Activated CD8-positive, alpha-beta T cell treated with anti-CD3 and anti-CD28 coated beads for 36 hours (primary cell): ENCODE measurements at regions not wholly inside any gene's neighbourhood (a gene's known extent, or its start where the extent isn't known, plus 50 kb on each side); places are given as distances from the start of the nearest gene placed in this dataset.

Source experiments
- ATAC-seq: fragments of 200-7000 bp; cut with Tn5 transposase; one replicate; pipeline ENCODE4 v1.10.0; 2021; ENCODE audit warnings: mild to moderate bottlenecking, moderate library complexity
- CTCF ChIA-PET: fragments of 350-600 bp; sonication (Branson Sonifier 250); formaldehyde crosslinking; loops from one replicate; lab custom pipeline; 2021; ENCODE audit warnings: antibody characterized with exemption; lab: Charles Lee
- POLR2A ChIA-PET: fragments of 350-600 bp; sonication (Branson Sonifier 250); formaldehyde crosslinking; loops from one replicate; lab custom pipeline; 2021; ENCODE audit warnings: antibody characterized with exemption; lab: Charles Lee
- DNase-seq: peaks from one replicate; pipeline ENCODE4 v3.0.0-alpha.2; 2020
- H3K27ac Mint-ChIP-seq: one replicate; pipeline ENCODE4 v1.8.0; 2021; ENCODE audit warnings: mild to moderate bottlenecking, mixed read lengths
- H3K27me3 Mint-ChIP-seq: one replicate; pipeline ENCODE4 v1.8.0; 2021; ENCODE audit warnings: mixed read lengths
- H3K36me3 Mint-ChIP-seq: one replicate; pipeline ENCODE4 v1.8.0; 2021; ENCODE audit warnings: low read depth, mixed read lengths
- H3K4me1 Mint-ChIP-seq: one replicate; pipeline ENCODE4 v1.8.0; 2021; ENCODE audit warnings: low read depth, mixed read lengths
- H3K4me3 Mint-ChIP-seq: one replicate; pipeline ENCODE4 v1.8.0; 2021; ENCODE audit warnings: mild to moderate bottlenecking, moderate library complexity, mixed read lengths
- H3K9me3 Mint-ChIP-seq: one replicate; pipeline ENCODE4 v1.8.0; 2021; ENCODE audit warnings: mixed read lengths
- intact Hi-C: fragments of 100-400 bp; cut with micrococcal nuclease; formaldehyde crosslinking; loops from one replicate; pipeline ENCODE4 v1.10.0; 2022
- TF ChIP-seq, protein P1 (sequence below): fragments of 200-600 bp; IDR thresholded peaks from one replicate; pipeline ENCODE4 v1.8.0; 2022; ENCODE audit warnings: antibody characterized with exemption, mild to moderate bottlenecking

DNA sequence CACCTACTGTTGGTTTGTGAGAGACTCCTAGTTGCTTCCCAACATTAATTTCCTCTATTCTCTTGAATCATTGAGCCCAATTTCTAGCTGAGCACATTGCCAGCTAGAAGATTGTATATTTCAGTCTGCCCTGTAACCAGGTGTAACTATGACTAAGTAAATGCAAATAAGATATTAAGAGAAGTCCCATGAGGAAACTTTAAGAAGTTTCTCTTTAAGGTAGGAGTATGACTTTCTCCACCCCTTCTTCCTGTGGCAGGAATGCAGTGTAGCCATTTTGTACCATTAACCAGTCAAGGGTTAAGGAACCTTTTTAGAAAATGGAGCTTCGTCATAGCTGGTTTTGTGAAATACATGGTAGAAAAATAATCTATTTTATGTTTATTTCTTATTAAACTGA, 534.2 kb upstream of the RGS18 start:
- ChIA-PET POLR2A (no interaction called here), CTCF (no interaction called here)
- DNase-seq (no peak), ATAC-seq (no peak)
- H3K36me3 Mint-ChIP-seq = no peaks in the 10 kb centered on the region
- no peaks in the 10 kb centered on the region for H3K27me3 Mint-ChIP-seq
- peaks cover 3% of the 10 kb centered on the region for H3K9me3 Mint-ChIP-seq
- no peaks in the 10 kb centered on the region for H3K4me1 Mint-ChIP-seq
- no peak overlapping the region for H3K4me3 Mint-ChIP-seq
- H3K27ac Mint-ChIP-seq = no peak overlapping the region
- TF ChIP-seq, protein P1, sequence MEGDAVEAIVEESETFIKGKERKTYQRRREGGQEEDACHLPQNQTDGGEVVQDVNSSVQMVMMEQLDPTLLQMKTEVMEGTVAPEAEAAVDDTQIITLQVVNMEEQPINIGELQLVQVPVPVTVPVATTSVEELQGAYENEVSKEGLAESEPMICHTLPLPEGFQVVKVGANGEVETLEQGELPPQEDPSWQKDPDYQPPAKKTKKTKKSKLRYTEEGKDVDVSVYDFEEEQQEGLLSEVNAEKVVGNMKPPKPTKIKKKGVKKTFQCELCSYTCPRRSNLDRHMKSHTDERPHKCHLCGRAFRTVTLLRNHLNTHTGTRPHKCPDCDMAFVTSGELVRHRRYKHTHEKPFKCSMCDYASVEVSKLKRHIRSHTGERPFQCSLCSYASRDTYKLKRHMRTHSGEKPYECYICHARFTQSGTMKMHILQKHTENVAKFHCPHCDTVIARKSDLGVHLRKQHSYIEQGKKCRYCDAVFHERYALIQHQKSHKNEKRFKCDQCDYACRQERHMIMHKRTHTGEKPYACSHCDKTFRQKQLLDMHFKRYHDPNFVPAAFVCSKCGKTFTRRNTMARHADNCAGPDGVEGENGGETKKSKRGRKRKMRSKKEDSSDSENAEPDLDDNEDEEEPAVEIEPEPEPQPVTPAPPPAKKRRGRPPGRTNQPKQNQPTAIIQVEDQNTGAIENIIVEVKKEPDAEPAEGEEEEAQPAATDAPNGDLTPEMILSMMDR = no peak
- intact Hi-C loops = no loop called here

DNA sequence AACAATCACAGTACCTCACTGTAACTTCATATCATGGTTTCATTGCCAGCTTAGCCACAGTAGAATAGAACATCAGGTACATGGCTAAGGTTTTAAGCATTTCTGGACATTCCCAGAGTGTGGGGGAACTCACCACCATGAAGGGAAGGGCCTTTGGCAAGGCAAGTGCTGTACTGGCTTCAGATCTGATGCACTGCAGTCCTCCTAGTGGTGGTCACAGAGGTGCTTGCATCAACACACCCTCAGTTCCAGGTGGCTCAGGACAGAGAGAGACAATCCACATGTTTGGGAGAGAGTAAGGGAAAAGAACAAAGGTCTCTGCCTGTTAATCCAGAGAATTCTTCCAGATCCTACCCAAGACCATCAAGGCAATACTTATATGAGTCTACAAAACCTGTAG, 528.4 kb upstream of the RGS18 start:
- ChIA-PET CTCF (no interaction called here), POLR2A (interaction anchor here (0.7 kb wide), 1 partner anchor 10 kb away, joined by 3 read pairs; no protein-coding TSS in a partner anchor)
- H3K36me3 Mint-ChIP-seq = no peaks in the 10 kb centered on the region
- no peak overlapping the region for H3K27ac Mint-ChIP-seq
- DNase-seq (no peak), ATAC-seq (no peak)
- TF ChIP-seq, protein P1 = no peak
- H3K27me3 Mint-ChIP-seq = no peaks in the 10 kb centered on the region
- no peaks in the 10 kb centered on the region for H3K4me1 Mint-ChIP-seq
- H3K9me3 Mint-ChIP-seq = peaks cover 6% of the 10 kb centered on the region
- no peak overlapping the region for H3K4me3 Mint-ChIP-seq
- intact Hi-C loops = no loop called here

DNA sequence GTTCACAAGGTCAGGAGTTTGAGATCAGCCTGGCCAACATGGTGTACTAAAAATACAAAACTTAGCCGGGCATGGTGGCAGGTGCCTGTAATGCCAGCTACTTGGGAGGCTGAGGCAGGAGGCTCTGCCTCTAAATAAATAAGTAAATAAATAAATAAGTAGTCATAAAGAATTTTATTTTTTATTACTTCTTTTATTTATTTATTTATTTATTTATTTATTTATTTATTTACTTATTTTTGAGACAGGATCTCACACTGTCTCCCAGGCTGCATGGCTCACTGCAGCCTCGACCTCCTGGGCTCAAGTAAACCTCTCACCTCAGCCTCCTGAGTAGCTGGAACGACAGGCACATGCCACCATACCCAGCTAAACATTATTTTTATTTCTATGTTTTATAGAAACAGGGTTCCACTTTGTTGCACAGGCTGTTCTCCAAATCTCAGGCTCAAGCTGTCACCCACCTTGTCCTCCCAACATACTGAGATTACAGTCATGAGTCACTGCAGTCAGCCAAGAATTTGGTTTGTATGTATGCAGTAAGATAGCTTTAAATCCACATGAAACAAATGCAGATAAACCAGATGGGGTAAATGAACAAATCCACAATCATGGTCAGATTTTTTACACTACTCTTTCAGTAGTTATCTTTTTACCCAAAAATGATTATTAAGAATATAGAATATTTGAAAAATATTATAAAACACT, 523.3 kb upstream of the RGS18 start:
- ATAC-seq = no peak
- TF ChIP-seq, protein P1 = no peak

DNA sequence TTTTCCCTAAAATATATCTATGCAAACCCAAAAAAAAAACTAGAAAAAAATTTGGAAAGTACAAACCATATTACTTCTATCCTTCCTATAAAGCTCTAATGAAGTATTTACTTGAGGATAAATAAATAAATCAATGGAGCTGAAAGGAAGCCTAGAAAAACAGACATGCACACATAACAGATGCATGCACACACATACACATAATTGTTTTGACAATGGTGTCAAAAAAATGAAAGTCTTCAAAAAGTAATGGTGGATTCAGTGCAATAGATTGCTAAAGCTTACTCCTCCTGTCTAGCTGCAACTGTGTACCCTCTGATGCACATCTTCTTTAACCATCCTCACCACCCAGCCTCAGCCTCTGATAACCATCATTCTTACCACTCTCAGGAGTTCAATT, 521.9 kb upstream of the RGS18 start:
- H3K27me3 Mint-ChIP-seq = no peaks in the 10 kb centered on the region
- H3K4me3 Mint-ChIP-seq = no peak overlapping the region
- H3K4me1 Mint-ChIP-seq = no peaks in the 10 kb centered on the region
- DNase-seq = no peak
- CTCF ChIA-PET = no interaction called here
- TF ChIP-seq, protein P1 = no peak
- peaks cover 12% of the 10 kb centered on the region for H3K9me3 Mint-ChIP-seq
- ATAC-seq = no peak
- no peaks in the 10 kb centered on the region for H3K36me3 Mint-ChIP-seq
- H3K27ac Mint-ChIP-seq = no peak overlapping the region
- intact Hi-C loops = no loop called here
- POLR2A ChIA-PET = no interaction called here

More for the DNA sequence above, 523.3 kb upstream of the RGS18 start:
- H3K9me3 Mint-ChIP-seq = peaks cover 12% of the 10 kb centered on the region
- ChIA-PET CTCF (no interaction called here), POLR2A (no interaction called here)
- no peak overlapping the region for H3K27ac Mint-ChIP-seq
- H3K4me3 Mint-ChIP-seq = no peak overlapping the region
- no peak for DNase-seq
- no peaks in the 10 kb centered on the region for H3K27me3 Mint-ChIP-seq
- no peaks in the 10 kb centered on the region for H3K36me3 Mint-ChIP-seq
- intact Hi-C loops = no loop called here
- no peaks in the 10 kb centered on the region for H3K4me1 Mint-ChIP-seq

DNA sequence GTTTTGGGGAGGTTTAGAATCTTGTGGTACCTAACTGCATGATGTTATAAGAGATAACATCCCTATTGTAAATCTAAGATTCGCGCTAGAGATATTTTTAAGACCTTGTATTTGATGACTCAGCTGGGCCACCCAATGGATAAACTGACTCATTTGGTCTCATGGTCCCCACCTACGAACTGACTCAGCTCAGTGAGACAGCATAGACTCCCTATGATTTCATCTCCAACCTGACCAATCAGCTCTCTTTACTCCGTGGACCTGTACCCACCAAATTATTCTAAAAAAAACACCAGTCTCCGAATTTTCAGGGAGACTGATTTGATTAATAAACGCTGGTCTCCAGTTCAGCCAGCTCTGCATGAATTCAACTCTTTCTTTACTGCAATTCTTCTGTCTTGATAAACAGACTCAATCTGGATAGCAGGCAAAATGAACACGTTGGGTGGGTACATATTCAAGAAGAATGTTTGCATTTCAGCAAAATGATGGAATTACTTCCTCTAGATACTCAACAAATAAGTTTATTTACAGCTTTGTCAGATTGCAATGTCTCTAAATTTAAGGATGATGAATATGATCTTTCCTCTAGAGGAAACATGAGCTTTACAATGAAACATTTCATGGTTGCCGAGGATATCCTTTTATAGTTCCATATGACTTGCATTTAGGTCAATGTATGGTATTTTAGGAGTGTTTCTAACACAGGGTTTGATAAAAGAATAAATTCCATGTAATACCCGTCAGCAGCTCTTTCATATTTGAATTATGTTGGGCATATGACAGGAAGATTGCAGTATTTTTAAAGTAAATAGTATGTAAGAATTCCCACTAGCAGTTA, 516.6 kb upstream of the RGS18 start:
- ATAC-seq (no peak), DNase-seq (no peak)
- Mint-ChIP-seq H3K27me3 (no peaks in the 10 kb centered on the region), H3K27ac (no peak overlapping the region), H3K9me3 (peaks cover 9% of the 10 kb centered on the region), H3K36me3 (no peaks in the 10 kb centered on the region), H3K4me1 (no peaks in the 10 kb centered on the region), H3K4me3 (no peak overlapping the region)
- intact Hi-C loops = no loop called here
- POLR2A ChIA-PET = no interaction called here
- CTCF ChIA-PET = no interaction called here
- TF ChIP-seq, protein P1 = no peak
